Caco-2 (cell line): ENCODE measurements at regions not wholly inside any gene's neighbourhood (a gene's known extent, or its start where the extent isn't known, plus 50 kb on each side); places are given as distances from the start of the nearest gene placed in this dataset.

Source experiments
- BruUV-seq: library from RNA; stranded (reverse); fragments of 400-500 nt; replicated peaks from 2 replicates; lab custom pipeline; 2021; lab: Mats Ljungman, UMichigan
- CTCF ChIA-PET: fragments of 300-600 bp; sonication (Branson Sonifier 250); formaldehyde crosslinking; loops from one replicate; lab custom pipeline; 2022; ENCODE audit warnings: antibody characterized with exemption; lab: Charles Lee
- POLR2A ChIA-PET: fragments of 300-600 bp; sonication (Branson Sonifier 250); formaldehyde crosslinking; loops from one replicate; lab custom pipeline; 2022; ENCODE audit warnings: antibody characterized with exemption; lab: Charles Lee
- DNase-seq, 2 experiments: peaks; one replicate each; pipeline versions ENCODE4 v3.0.0 to v3.0.0-alpha.2; 2020 to 2022
- H3K27me3 ChIP-seq: replicated peaks from 2 replicates; pipeline ENCODE4 v1.6.0; 2011; ENCODE audit warnings: low read length; ENCODE audit not compliant: control insufficient read depth, insufficient read depth
- H3K36me3 ChIP-seq: 2 replicates; pipeline ENCODE4 v1.5.1; 2011; ENCODE audit warnings: low read length; ENCODE audit not compliant: control insufficient read depth, insufficient read depth
- H3K4me1 ChIP-seq: fragments of 250-450 bp; sonication (Bioruptor Pico); 2 replicates; pipeline ENCODE4 v1.5.1; 2020; ENCODE audit warnings: mild to moderate bottlenecking
- H3K4me3 ChIP-seq: 2 replicates; pipeline ENCODE4 v1.5.1; 2011; ENCODE audit warnings: low read depth, mild to moderate bottlenecking, control low read depth, low read length
- H3K9me3 ChIP-seq: fragments of 250-450 bp; sonication (Bioruptor Pico); 2 replicates; pipeline ENCODE4 v1.5.1; 2020; ENCODE audit warnings: mild to moderate bottlenecking, moderate library complexity
- H3K27ac Mint-ChIP-seq: one replicate; pipeline ENCODE4 v1.8.0; 2022; ENCODE audit warnings: mixed read lengths; ENCODE audit not compliant: unreplicated experiment
- H3K27me3 Mint-ChIP-seq: one replicate; pipeline ENCODE4 v1.8.0; 2022; ENCODE audit warnings: mixed read lengths; ENCODE audit not compliant: insufficient read depth, unreplicated experiment
- H3K36me3 Mint-ChIP-seq: one replicate; pipeline ENCODE4 v1.8.0; 2022; ENCODE audit warnings: mild to moderate bottlenecking, mixed read lengths; ENCODE audit not compliant: insufficient read depth, unreplicated experiment
- H3K4me1 Mint-ChIP-seq: one replicate; pipeline ENCODE4 v1.8.0; 2022; ENCODE audit warnings: low read depth, mixed read lengths; ENCODE audit not compliant: unreplicated experiment
- H3K4me3 Mint-ChIP-seq: one replicate; pipeline ENCODE4 v1.8.0; 2022; ENCODE audit warnings: mild to moderate bottlenecking, moderate library complexity, mixed read lengths; ENCODE audit not compliant: unreplicated experiment
- H3K9me3 Mint-ChIP-seq: one replicate; pipeline ENCODE4 v1.8.0; 2022; ENCODE audit warnings: mixed read lengths; ENCODE audit not compliant: unreplicated experiment
- intact Hi-C: fragments of 100-400 bp; cut with micrococcal nuclease; formaldehyde crosslinking; loops from one replicate; pipeline ENCODE4 v1.10.0; 2022; ENCODE audit not compliant: unreplicated experiment
- TF ChIP-seq, protein P1 (sequence below), 2 experiments: fragments of 200-600 bp in 1 of 2; IDR thresholded peaks; 1 replicate in 1 of 2; 2 replicates in 1 of 2; pipeline versions ENCODE4 v1.5.1 to v1.8.0; 2011 to 2022; ENCODE audit warnings: antibody characterized with exemption in 1 of 2, control low read depth in 1 of 2, inconsistent platforms in 1 of 2, low read depth in 1 of 2, low read length in 1 of 2, mild to moderate bottlenecking in 1 of 2, moderate library complexity in 1 of 2; ENCODE audit not compliant: insufficient read depth in 1 of 2, severe bottlenecking in 1 of 2, unreplicated experiment in 1 of 2

DNA sequence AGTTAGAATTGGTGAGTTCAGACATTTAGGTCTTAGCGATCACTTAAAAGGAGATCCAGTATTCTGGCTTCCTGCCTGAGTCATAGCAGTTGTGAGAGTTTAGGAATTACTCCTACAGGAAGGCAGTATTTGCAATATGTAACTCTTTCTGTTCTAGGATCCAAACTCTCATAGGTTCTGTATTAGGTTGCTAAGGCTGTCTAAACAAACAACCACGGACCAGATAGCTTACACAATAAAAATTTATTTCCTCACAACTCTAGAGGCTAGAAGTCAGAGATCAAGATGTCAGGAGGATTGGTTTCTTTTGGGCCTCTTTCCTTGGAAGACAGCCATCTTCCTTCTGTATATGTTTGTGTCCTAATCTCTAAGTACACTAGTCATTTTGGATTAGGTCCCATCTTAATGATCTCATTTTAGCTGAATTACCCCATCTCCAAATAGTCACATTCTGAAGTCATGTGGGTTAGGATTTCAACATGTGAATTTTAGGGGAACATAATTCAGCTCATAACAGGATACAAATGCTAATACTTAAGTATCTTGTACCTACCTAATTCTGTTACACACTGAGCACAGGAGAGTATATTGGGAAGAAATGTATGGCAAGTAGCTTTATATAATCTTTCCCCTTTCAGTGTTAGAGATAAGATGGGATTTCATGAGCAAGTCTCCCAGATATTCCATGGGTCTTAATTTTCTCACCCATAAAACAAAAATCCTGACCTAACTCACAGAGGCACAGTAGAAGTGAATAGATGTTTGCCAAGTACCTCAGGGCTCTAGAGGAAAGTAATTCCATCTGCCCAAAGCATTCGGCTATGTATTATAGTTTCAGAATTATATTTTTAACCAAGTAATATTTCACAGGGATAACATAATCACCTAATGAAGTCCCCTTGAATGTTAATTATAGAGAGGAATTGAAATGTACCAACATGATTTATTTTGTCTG, 144.4 kb downstream of the PTBP2 start:
- ChIA-PET POLR2A (no interaction called here), CTCF (no interaction called here)
- no peaks in the 10 kb centered on the region for H3K9me3 Mint-ChIP-seq

DNA sequence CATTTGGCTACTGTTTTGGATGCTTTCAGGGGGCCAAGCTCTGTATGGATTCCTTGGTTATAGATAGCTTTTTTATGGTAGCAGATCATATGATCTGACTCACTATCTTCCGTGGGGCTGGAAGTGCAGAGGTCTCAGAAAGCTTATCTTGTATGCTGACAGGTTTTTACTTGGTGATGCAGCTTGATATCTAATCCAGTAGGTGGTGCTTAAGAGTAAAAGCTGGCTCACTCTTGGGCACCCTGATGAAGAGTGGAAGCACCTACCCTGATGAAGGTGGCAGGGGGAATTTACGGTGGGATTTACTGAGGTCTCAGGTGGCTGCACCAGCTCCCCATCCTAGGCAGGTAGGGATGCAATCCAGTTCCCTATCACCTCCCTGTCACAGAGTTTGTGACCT, 151.2 kb downstream of the PTBP2 start:
- DNase-seq: no peak
- Mint-ChIP-seq H3K36me3 (no peaks in the 10 kb centered on the region), H3K9me3 (no peaks in the 10 kb centered on the region), H3K27me3 (no peaks in the 10 kb centered on the region), H3K4me1 (no peaks in the 10 kb centered on the region), H3K27ac (no peak overlapping the region), H3K4me3 (no peak overlapping the region)
- intact Hi-C loops: no loop called here
- TF ChIP-seq, protein P1, sequence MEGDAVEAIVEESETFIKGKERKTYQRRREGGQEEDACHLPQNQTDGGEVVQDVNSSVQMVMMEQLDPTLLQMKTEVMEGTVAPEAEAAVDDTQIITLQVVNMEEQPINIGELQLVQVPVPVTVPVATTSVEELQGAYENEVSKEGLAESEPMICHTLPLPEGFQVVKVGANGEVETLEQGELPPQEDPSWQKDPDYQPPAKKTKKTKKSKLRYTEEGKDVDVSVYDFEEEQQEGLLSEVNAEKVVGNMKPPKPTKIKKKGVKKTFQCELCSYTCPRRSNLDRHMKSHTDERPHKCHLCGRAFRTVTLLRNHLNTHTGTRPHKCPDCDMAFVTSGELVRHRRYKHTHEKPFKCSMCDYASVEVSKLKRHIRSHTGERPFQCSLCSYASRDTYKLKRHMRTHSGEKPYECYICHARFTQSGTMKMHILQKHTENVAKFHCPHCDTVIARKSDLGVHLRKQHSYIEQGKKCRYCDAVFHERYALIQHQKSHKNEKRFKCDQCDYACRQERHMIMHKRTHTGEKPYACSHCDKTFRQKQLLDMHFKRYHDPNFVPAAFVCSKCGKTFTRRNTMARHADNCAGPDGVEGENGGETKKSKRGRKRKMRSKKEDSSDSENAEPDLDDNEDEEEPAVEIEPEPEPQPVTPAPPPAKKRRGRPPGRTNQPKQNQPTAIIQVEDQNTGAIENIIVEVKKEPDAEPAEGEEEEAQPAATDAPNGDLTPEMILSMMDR (IDR thresholded peaks at IDR 0.05; ENCODE audit: insufficient read depth in 1 of 2, low read depth in 1 of 2, low read length in 1 of 2, severe bottlenecking in 1 of 2, unreplicated experiment in 1 of 2): no peak
- CTCF ChIA-PET: no interaction called here
- Histone ChIP-seq H3K4me3 (no peak overlapping the region), H3K9me3 (no peaks in the 10 kb centered on the region), H3K27me3 (no peaks in the 10 kb centered on the region), H3K36me3 (no peaks in the 10 kb centered on the region), H3K4me1 (no peaks in the 10 kb centered on the region)
- BruUV-seq: no TSS peak
- POLR2A ChIA-PET: no interaction called here

More for the DNA sequence above, 144.4 kb downstream of the PTBP2 start:
- TF ChIP-seq, protein P1 (IDR thresholded peaks at IDR 0.05; ENCODE audit: insufficient read depth in 1 of 2, low read depth in 1 of 2, low read length in 1 of 2, severe bottlenecking in 1 of 2, unreplicated experiment in 1 of 2): no peak
- Mint-ChIP-seq H3K27me3 (no peaks in the 10 kb centered on the region), H3K4me3 (no peak overlapping the region), H3K36me3 (no peaks in the 10 kb centered on the region), H3K4me1 (no peaks in the 10 kb centered on the region), H3K27ac (no peak overlapping the region)
- H3K4me1 ChIP-seq: no peaks in the 10 kb centered on the region
- no peaks in the 10 kb centered on the region for H3K9me3 ChIP-seq
- H3K4me3 ChIP-seq: no peak overlapping the region
- intact Hi-C loops: no loop called here
- H3K27me3 ChIP-seq: no peaks in the 10 kb centered on the region
- no peak for DNase-seq
- no peaks in the 10 kb centered on the region for H3K36me3 ChIP-seq
- no TSS peak for BruUV-seq

DNA sequence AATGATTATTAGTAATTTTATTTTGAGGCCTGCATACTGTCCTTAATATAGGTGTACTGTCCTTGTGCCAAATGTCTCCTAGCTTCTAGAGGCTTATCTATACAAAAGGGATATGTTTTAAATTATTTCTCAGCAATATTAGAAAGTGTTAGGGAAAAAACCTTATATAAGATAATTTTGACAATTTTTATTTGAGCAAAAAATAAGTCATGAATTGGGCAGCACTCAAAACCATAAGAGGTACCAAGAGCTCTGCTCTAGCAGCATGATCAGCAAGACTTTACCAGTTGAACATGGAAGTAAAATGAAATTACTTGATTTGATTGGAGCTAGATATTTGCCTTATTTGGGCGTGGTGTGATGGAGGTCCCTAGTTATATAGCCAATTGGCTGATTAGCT, 157.1 kb downstream of the PTBP2 start:
- Mint-ChIP-seq H3K9me3 (peaks cover 9% of the 10 kb centered on the region), H3K27ac (no peak overlapping the region), H3K36me3 (no peaks in the 10 kb centered on the region), H3K27me3 (no peaks in the 10 kb centered on the region), H3K4me3 (no peak overlapping the region), H3K4me1 (peaks cover 9% of the 10 kb centered on the region)
- Histone ChIP-seq H3K4me1 (peaks cover 14% of the 10 kb centered on the region; the same call in 1 of the 2 replicates), H3K36me3 (no peaks in the 10 kb centered on the region), H3K4me3 (no peak overlapping the region), H3K27me3 (no peaks in the 10 kb centered on the region), H3K9me3 (no peaks in the 10 kb centered on the region)
- ChIA-PET CTCF (no interaction called here), POLR2A (no interaction called here)
- BruUV-seq: no TSS peak
- intact Hi-C loops: no loop called here
- no peak for DNase-seq
- TF ChIP-seq, protein P1 (IDR thresholded peaks at IDR 0.05; ENCODE audit: insufficient read depth in 1 of 2, low read depth in 1 of 2, low read length in 1 of 2, severe bottlenecking in 1 of 2, unreplicated experiment in 1 of 2): no peak
